Peyer's patch (tissue), 4 donors: ENCODE measurements at regions not wholly inside any gene's neighbourhood (a gene's known extent, or its start where the extent isn't known, plus 50 kb on each side); places are given as distances from the start of the nearest gene placed in this dataset.

ENCODE experiments used
- CTCF ChIP-seq, 6 experiments: fragments of 450-650 bp in 4 of 6; fragments of 200-600 bp in 2 of 6; sonication (generic) in 1 of 6; IDR thresholded peaks; one replicate each; pipeline ENCODE4 v1.5.1; 2017 to 2019; ENCODE audit warnings: antibody characterized with exemption in 6 of 6, mild to moderate bottlenecking in 3 of 6, moderate library complexity in 1 of 6
- POLR2A ChIP-seq, 2 donors: fragments of 450-650 bp; IDR thresholded peaks; one replicate each; pipeline ENCODE4 v1.5.1; 2017; ENCODE audit warnings: antibody characterized with exemption in 2 of 2, mild to moderate bottlenecking in 2 of 2, moderate library complexity in 2 of 2

GRCh38 chr1:176384841-176385240 lies 78.1 kb upstream of the PAPPA2 start:
- TF ChIP-seq CTCF (IDR thresholded peaks at IDR 0.05): no peak
- TF ChIP-seq POLR2A (IDR thresholded peaks at IDR 0.05): no peak
